ENCODE measurements at regions not wholly inside any gene's neighbourhood (a gene's known extent, or its start where the extent isn't known, plus 50 kb on each side); places are given as distances from the start of the nearest gene placed in this dataset.

GRCh38 chr18:55651236-55651635 is 63.2 kb upstream of the TCF4 start:
- Histone ChIP-seq H3K4me3 (no peak overlapping the region), H3K4me2 (ENCODE audit: control insufficient read depth, insufficient read depth) (no peak overlapping the region), H3K4me1 (ENCODE audit: control insufficient read depth, insufficient read depth, low read length) (no peaks in the 10 kb centered on the region), H2AFZ (ENCODE audit: control insufficient read depth, low read depth, low read length) (no peak overlapping the region), H3K27ac (ENCODE audit: control insufficient read depth, insufficient read depth) (no peak overlapping the region), H3K79me2 (ENCODE audit: control insufficient read depth, insufficient read depth, low read length) (no peaks in the 10 kb centered on the region), H3K27me3 (replicated peaks in 1 of 2; ENCODE audit: control insufficient read depth in 2 of 2, insufficient read depth in 2 of 2, low read length in 1 of 2) (no peaks in the 10 kb centered on the region), H3K9ac (ENCODE audit: control insufficient read depth, insufficient read depth, low read length) (no peak overlapping the region), H3K36me3 (ENCODE audit: control insufficient read depth in 2 of 2, insufficient read depth in 2 of 2, low read length in 1 of 2) (no peaks in the 10 kb centered on the region), H3K9me3 (replicated peaks; ENCODE audit: control insufficient read depth, insufficient read depth, low read length) (no peaks in the 10 kb centered on the region), H4K20me1 (ENCODE audit: control insufficient read depth, insufficient read depth) (no peaks in the 10 kb centered on the region)
- in situ Hi-C loops (cut with MboI): no loop called here
- 0% methylated on average over 1 of the region's 1 CpG for WGBS (ENCODE audit: insufficient coverage, insufficient replicate concordance, low lambda C conversion rate, missing lambda C conversion rate)
- ATAC-seq (no peak), DNase-seq (ENCODE audit: low read depth, low spot score) (no peak), FAIRE-seq (no peak)
- no TSS peak for BruUV-seq (replicated peaks)
- TF ChIP-seq IKZF2 (IDR thresholded peaks at IDR 0.05) (no peak), CHD2 (IDR thresholded peaks at IDR 0.05; ENCODE audit: borderline replicate concordance, low read depth, low read length) (no peak), BCL3 (IDR thresholded peaks at IDR 0.05; ENCODE audit: borderline replicate concordance, insufficient read depth, low read depth, low read length, poor library complexity, severe bottlenecking) (no peak), YY1 (IDR thresholded peaks at IDR 0.05; ENCODE audit: low read depth, low read length) (no peak)
- TF ChIP-seq, protein P1, sequence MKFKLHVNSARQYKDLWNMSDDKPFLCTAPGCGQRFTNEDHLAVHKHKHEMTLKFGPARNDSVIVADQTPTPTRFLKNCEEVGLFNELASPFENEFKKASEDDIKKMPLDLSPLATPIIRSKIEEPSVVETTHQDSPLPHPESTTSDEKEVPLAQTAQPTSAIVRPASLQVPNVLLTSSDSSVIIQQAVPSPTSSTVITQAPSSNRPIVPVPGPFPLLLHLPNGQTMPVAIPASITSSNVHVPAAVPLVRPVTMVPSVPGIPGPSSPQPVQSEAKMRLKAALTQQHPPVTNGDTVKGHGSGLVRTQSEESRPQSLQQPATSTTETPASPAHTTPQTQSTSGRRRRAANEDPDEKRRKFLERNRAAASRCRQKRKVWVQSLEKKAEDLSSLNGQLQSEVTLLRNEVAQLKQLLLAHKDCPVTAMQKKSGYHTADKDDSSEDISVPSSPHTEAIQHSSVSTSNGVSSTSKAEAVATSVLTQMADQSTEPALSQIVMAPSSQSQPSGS (IDR thresholded peaks at IDR 0.05; ENCODE audit: low read length): no peak
- SMC1A ChIA-PET (ENCODE audit: uncharacterized antibody, unreplicated experiment): no interaction called here
- CTCF ChIA-PET: no interaction called here
- intact Hi-C loops (cut with micrococcal nuclease; ENCODE audit: unreplicated experiment): no loop called here
- POLR2A ChIA-PET: no interaction called here
- RAD21 ChIA-PET (ENCODE audit: unreplicated experiment): no interaction called here
